22Rv1 (cell line): ENCODE measurements at regions not wholly inside any gene's neighbourhood (a gene's known extent, or its start where the extent isn't known, plus 50 kb on each side); places are given as distances from the start of the nearest gene placed in this dataset.

ENCODE experiments used
- CTCF ChIP-seq: fragments of 450-650 bp; IDR thresholded peaks from 2 replicates; pipeline ENCODE4 v1.5.1; 2017; ENCODE audit warnings: mild to moderate bottlenecking
- ZFX ChIP-seq: fragments of 450-650 bp; IDR thresholded peaks from 2 replicates; pipeline ENCODE4 v1.6.1; 2017; ENCODE audit warnings: antibody characterized with exemption, borderline replicate concordance

- TF ChIP-seq CTCF (no peak), ZFX (no peak)
Measured at GRCh38 chrX:9141496-9141895, 107.6 kb upstream of the FAM9B start.
